ENCODE measurements at regions not wholly inside any gene's neighbourhood (a gene's known extent, or its start where the extent isn't known, plus 50 kb on each side); places are given as distances from the start of the nearest gene placed in this dataset.

- BruUV-seq (replicated peaks) = no TSS peak
- Histone ChIP-seq H3K4me2 (ENCODE audit: low read depth, low read length) (no peak overlapping the region), H2AFZ (ENCODE audit: low read length) (no peak overlapping the region), H4K20me1 (ENCODE audit: insufficient read depth, low read length) (no peaks in the 10 kb centered on the region), H3K27ac (ENCODE audit: extremely low read length, insufficient read depth, low read length) (no peak overlapping the region), H3K79me2 (ENCODE audit: insufficient read depth, low read length) (no peaks in the 10 kb centered on the region), H3K4me1 (ENCODE audit: insufficient read depth, low read length) (peaks cover 29% of the 10 kb centered on the region), H3K9me3 (ENCODE audit: low read length) (no peaks in the 10 kb centered on the region), H3K36me3 (replicated peaks in 1 of 2; ENCODE audit: control insufficient read depth in 1 of 2, insufficient read depth in 2 of 2, low read length in 2 of 2) (no peaks in the 10 kb centered on the region), H3K27me3 (ENCODE audit: control insufficient read depth in 1 of 2, insufficient read depth in 2 of 2, low read length in 2 of 2) (no peaks in the 10 kb centered on the region), H3K9ac (ENCODE audit: insufficient read depth, low read depth, low read length) (no peak overlapping the region), H3K4me3 (replicated peaks in 1 of 3; ENCODE audit: insufficient read depth in 1 of 3, low read depth in 2 of 3, low read length in 3 of 3) (no peak overlapping the region)
- in situ Hi-C loops (cut with HindIII; ENCODE audit: extremely low pct_ligation_motif_present, low pct_unique_long_range_greater_than_20kb) = no loop called here
- ATAC-seq = no peak
- POLR2A ChIA-PET = no interaction called here
- FAIRE-seq = no peak
- 98% methylated on average over 2 of the region's 2 CpGs for WGBS (ENCODE audit: low lambda C conversion rate)
- DNase-seq (ENCODE audit: low spot score) = no peak
- no peak for TF ChIP-seq TOPORS (CRISPR knock-in tag; IDR thresholded peaks at IDR 0.05)
- no peak for TF ChIP-seq ZEB1 (IDR thresholded peaks at IDR 0.05; ENCODE audit: insufficient replicate concordance, low read depth)
- no peak for TF ChIP-seq ZNF224 (CRISPR knock-in tag; IDR thresholded peaks at IDR 0.05)
- TF ChIP-seq PAXIP1 (CRISPR knock-in tag; conservative IDR thresholded peaks at IDR 0.05) = no peak
- TF ChIP-seq ZNF83 (CRISPR knock-in tag; IDR thresholded peaks at IDR 0.05; ENCODE audit: borderline replicate concordance) = no peak
- TF ChIP-seq KDM2A (CRISPR knock-in tag; IDR thresholded peaks at IDR 0.05; ENCODE audit: borderline replicate concordance, low read depth) = no peak
- no peak for TF ChIP-seq KDM4B (CRISPR knock-in tag; IDR thresholded peaks at IDR 0.05)
- no peak for TF ChIP-seq SNAPC5 (CRISPR knock-in tag; IDR thresholded peaks at IDR 0.05; ENCODE audit: borderline replicate concordance)
- no peak for TF ChIP-seq ZNF335 (CRISPR knock-in tag; IDR thresholded peaks at IDR 0.05)
- no peak for TF ChIP-seq ZNF773 (CRISPR knock-in tag; IDR thresholded peaks at IDR 0.05; ENCODE audit: borderline replicate concordance)
- TF ChIP-seq AKNA (CRISPR knock-in tag; IDR thresholded peaks at IDR 0.05; ENCODE audit: borderline replicate concordance) = no peak
- intact Hi-C loops (cut with micrococcal nuclease; ENCODE audit: unreplicated experiment) = no loop called here
- CTCF ChIA-PET (ENCODE audit: low intra/inter-chr PET ratio, low total read pairs) = no interaction called here
Measured at GRCh38 chr1:99594205-99594604, 51.7 kb upstream of the PALMD start.
